Small intestine (tissue), 7 donors: ENCODE measurements at regions not wholly inside any gene's neighbourhood (a gene's known extent, or its start where the extent isn't known, plus 50 kb on each side); places are given as distances from the start of the nearest gene placed in this dataset.

ENCODE experiments used
- DNase-seq, 2 donors: peaks; one replicate each; pipeline versions ENCODE4 v3.0.0 to v3.0.0-alpha.2; 2013
- FAIRE-seq: peaks from 2 replicates; lab custom pipeline; 2012; peaks lifted over from hg19 to GRCh38; lab: Jason Lieb, UNC
- H3K27ac ChIP-seq, 3 donors: one replicate each; pipeline ENCODE4 v1.5.1; 2013; ENCODE audit warnings: low read length in 2 of 3, mild to moderate bottlenecking in 2 of 3, control low read depth in 1 of 3, inconsistent platforms in 1 of 3, low read depth in 1 of 3, moderate library complexity in 1 of 3
- H3K27me3 ChIP-seq, 3 donors: one replicate each; pipeline ENCODE4 v1.6.1; 2013; ENCODE audit warnings: low read length in 3 of 3, inconsistent platforms in 1 of 3; ENCODE audit not compliant: control insufficient read depth in 3 of 3, insufficient read depth in 3 of 3
- H3K36me3 ChIP-seq, 3 donors: one replicate each; pipeline ENCODE4 v1.6.1; 2013; ENCODE audit warnings: low read length in 3 of 3, inconsistent platforms in 1 of 3, low read depth in 1 of 3, mild to moderate bottlenecking in 1 of 3, moderate library complexity in 1 of 3; ENCODE audit not compliant: control insufficient read depth in 3 of 3, insufficient read depth in 2 of 3
- H3K4me1 ChIP-seq, 3 donors: one replicate each; pipeline ENCODE4 v1.6.1; 2013; ENCODE audit warnings: low read length in 2 of 3, inconsistent platforms in 1 of 3, low read depth in 1 of 3, mild to moderate bottlenecking in 1 of 3, moderate library complexity in 1 of 3; ENCODE audit not compliant: control insufficient read depth in 3 of 3, insufficient read depth in 2 of 3
- H3K4me3 ChIP-seq, 3 donors: one replicate each; pipeline ENCODE4 v1.5.1; 2013; ENCODE audit warnings: low read length in 3 of 3, control low read depth in 1 of 3, inconsistent platforms in 1 of 3, low read depth in 1 of 3, mild to moderate bottlenecking in 1 of 3, moderate library complexity in 1 of 3
- H3K9me3 ChIP-seq, 2 donors: one replicate each; pipeline ENCODE4 v1.6.1; 2013; ENCODE audit warnings: low read depth in 1 of 2, low read length in 1 of 2; ENCODE audit not compliant: control insufficient read depth in 2 of 2, insufficient read depth in 1 of 2
- WGBS, 3 donors: extraction: QIAGEN DNeasy Blood & Tissue Kit; methylation state at CpG; one replicate each; pipeline ENCODE4 v1.1.7; 2013; 5-methylcytosine and 5-hydroxymethylcytosine counted together
- donor health status: healthy with polysubstance abuse.
- donor health status: control.
- donor health status: control.
- donor health status: Bipolar disorder and iron deficiency.
- donor health status: healthy.

DNA sequence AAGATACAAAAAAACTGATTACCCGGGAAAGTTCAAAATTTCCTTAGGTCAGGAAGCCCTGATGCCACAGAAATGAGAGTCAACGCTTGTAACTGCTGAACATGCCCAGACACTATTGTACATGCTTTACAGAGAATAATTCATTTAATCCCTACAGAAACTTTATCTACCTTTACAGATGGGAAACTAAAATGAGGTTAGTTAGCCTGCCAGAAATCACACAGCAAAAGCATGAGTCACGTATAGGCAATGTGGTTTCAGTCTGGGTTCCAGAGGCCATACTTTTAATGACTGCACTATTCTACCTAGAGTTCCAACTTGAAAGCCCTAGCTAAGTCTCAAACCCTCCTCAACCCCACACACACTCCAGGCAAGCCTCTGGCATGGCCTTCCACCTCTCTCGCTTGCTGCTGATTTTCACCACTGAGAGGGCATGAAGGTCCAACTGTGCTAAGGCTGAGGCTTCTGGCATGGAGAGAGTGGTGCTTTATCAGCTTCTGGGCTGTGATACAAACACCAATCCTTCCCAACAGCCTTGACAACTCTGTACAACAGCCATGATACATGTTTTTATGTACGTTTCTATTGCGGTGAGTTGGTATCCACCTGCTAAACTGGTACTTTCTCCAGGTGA is 1011.2 kb upstream of the GHITM start:
- no peaks in the 10 kb centered on the region for H3K9me3 ChIP-seq
- no peak overlapping the region for H3K27ac ChIP-seq
- FAIRE-seq = no peak
- no peaks in the 10 kb centered on the region for H3K4me1 ChIP-seq
- no peak for DNase-seq
- H3K4me3 ChIP-seq = no peak overlapping the region
- H3K36me3 ChIP-seq = no peaks in the 10 kb centered on the region
- no peaks in the 10 kb centered on the region for H3K27me3 ChIP-seq
- WGBS, 3 donors = 88 to 91% (median 90%) methylated on average over 6 of the region's 6 CpGs

DNA sequence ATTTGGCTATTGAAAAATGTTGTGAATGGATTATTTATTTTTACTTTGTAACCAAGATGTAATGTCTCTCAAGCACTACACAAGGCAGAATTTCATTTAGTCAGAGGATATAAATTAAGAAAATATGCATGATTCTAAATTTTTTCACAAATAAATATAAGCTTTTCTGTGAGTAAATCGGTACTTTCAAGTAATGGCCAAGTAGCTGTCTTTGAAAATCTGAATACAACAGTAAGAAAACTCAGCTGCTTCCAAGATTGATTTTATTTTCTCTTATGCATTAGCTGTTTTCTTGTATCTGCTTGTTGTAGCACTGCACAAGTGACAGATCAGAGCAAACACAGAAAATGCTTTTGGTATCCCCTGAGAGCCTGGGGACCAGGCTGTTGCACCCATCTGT is 998.5 kb upstream of the GHITM start:
- Histone ChIP-seq H3K27ac (no peak overlapping the region), H3K36me3 (no peaks in the 10 kb centered on the region), H3K9me3 (no peaks in the 10 kb centered on the region), H3K4me3 (no peak overlapping the region), H3K27me3 (no peaks in the 10 kb centered on the region), H3K4me1 (no peaks in the 10 kb centered on the region)
- DNase-seq = no peak
- no peak for FAIRE-seq
- WGBS, 3 donors = 59 to 79% (median 76%) methylated on average over 1 of the region's 1 CpG

DNA sequence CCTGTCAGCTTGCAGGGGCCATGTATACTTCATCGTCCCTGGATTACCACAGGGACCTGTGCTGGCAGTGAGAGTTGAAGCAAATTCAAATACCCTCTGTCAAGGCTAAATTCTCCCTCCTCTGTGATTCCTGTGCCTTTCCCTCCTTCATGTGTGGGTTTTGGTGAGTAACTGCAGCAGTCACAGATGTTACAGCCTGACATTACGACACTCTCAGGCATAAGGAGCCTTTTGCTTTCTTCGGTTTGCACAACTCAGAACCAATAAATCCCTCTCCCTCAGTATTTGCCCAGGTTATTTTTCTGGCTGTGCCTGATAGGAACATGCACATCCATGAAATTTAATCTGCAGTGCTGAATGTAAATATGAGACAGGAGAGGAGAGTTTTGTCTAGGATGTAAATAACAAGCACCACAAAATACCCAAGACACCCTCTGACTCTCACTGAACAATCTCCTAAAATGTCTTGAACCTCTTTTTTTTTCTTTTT is 997.2 kb upstream of the GHITM start:
- no peak overlapping the region for H3K27ac ChIP-seq
- no peaks in the 10 kb centered on the region for H3K9me3 ChIP-seq
- 69 to 80% (median 72%) methylated on average over 3 of the region's 3 CpGs for WGBS, 3 donors
- H3K4me1 ChIP-seq = no peaks in the 10 kb centered on the region
- DNase-seq = no peak
- H3K36me3 ChIP-seq = no peaks in the 10 kb centered on the region
- H3K27me3 ChIP-seq = no peaks in the 10 kb centered on the region
- FAIRE-seq = no peak
- H3K4me3 ChIP-seq = no peak overlapping the region

DNA sequence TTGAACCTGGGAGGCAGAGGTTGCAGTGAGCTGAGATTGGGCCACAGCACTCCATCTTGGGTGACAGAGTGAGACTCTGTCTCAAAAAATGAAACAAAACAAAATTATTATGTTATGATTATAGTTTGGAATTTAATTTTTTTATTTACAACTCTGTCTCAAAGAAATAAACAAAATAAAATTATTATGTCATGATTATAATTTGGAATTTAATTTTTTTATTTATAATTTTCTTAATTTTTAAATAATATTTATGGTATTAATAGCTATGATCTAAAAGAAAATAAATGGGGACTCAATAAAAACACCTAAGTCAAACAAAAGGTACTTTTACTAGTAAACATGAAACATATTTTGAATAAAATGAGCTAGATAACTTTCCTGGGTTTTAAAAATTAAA is 994.8 kb upstream of the GHITM start:
- Histone ChIP-seq H3K4me1 (no peaks in the 10 kb centered on the region), H3K9me3 (no peaks in the 10 kb centered on the region), H3K27me3 (no peaks in the 10 kb centered on the region), H3K4me3 (no peak overlapping the region), H3K36me3 (no peaks in the 10 kb centered on the region), H3K27ac (no peak overlapping the region)
- FAIRE-seq (no peak), DNase-seq (no peak)

GRCh38 chr10:83153714-83154113 is 985.6 kb upstream of the GHITM start:
- Histone ChIP-seq H3K4me1 (no peaks in the 10 kb centered on the region), H3K27me3 (no peaks in the 10 kb centered on the region), H3K4me3 (no peak overlapping the region), H3K9me3 (no peaks in the 10 kb centered on the region), H3K27ac (no peak overlapping the region), H3K36me3 (no peaks in the 10 kb centered on the region)
- FAIRE-seq (no peak), DNase-seq (no peak)
- 43 to 75% (median 50%) methylated on average over 10 of the region's 10 CpGs for WGBS, 3 donors

DNA sequence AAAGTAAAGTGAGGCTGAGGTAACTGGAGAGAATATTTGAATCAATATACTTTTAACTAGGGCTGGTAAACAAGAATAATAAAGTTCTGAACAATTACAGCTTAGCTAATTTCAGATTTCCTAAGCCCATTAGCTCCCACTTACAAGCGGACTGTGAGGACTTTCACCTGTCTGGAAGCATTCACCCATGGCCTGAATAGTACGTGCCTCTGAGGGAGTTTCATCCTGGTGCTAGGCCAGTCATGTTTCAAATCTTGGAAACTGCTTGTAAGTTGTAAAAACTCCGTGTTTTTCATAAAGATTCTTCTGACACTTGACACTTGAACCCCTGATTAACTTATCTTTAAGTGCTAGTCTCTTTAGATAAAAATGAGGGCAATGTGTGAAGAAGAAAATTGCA is 975.2 kb upstream of the GHITM start:
- no peak for FAIRE-seq
- WGBS, 3 donors = 43 to 50% (median 44%) methylated on average over 3 of the region's 3 CpGs
- no peak overlapping the region for H3K4me3 ChIP-seq
- no peaks in the 10 kb centered on the region for H3K27me3 ChIP-seq
- DNase-seq = no peak
- H3K36me3 ChIP-seq = no peaks in the 10 kb centered on the region
- H3K27ac ChIP-seq = no peak overlapping the region
- no peaks in the 10 kb centered on the region for H3K9me3 ChIP-seq
- H3K4me1 ChIP-seq = no peaks in the 10 kb centered on the region

DNA sequence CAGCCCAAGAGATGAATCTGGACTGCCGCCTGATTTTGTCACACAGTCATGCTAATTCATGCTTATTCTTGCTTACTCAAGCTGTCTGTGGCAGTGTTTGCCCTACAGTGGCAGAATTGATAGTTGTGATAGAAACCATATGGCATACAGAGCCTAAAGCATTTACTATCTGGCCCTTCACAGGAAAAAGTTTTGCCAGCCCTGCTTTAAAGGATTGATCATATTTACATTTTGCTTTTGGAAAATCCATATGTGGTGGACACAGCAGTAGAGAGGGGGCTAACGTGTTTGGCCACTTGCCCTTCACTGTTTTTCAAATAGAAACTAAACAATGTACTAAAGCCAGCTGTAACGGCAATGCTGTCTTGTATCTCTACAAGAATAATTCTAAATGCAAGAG is 974.0 kb upstream of the GHITM start:
- H3K4me1 ChIP-seq = no peaks in the 10 kb centered on the region
- no peak overlapping the region for H3K4me3 ChIP-seq
- no peak for FAIRE-seq
- no peaks in the 10 kb centered on the region for H3K27me3 ChIP-seq
- H3K9me3 ChIP-seq = no peaks in the 10 kb centered on the region
- no peaks in the 10 kb centered on the region for H3K36me3 ChIP-seq
- WGBS, 3 donors = 35 to 37% (median 35%) methylated on average over 3 of the region's 3 CpGs
- peak in 1 of 2 donors; percentile 1 for DNase-seq
- no peak overlapping the region for H3K27ac ChIP-seq

- no peak for DNase-seq
- Histone ChIP-seq H3K27ac (no peak overlapping the region), H3K4me1 (no peaks in the 10 kb centered on the region), H3K27me3 (no peaks in the 10 kb centered on the region), H3K4me3 (no peak overlapping the region), H3K9me3 (no peaks in the 10 kb centered on the region), H3K36me3 (no peaks in the 10 kb centered on the region)
- WGBS, 3 donors = 9 to 37% (median 18%) methylated on average over 5 of the region's 5 CpGs
- no peak for FAIRE-seq
Measured at GRCh38 chr10:83166344-83166743, 973.0 kb upstream of the GHITM start.

- Histone ChIP-seq H3K27ac (no peak overlapping the region), H3K36me3 (no peaks in the 10 kb centered on the region), H3K27me3 (no peaks in the 10 kb centered on the region), H3K4me3 (no peak overlapping the region), H3K4me1 (no peaks in the 10 kb centered on the region), H3K9me3 (no peaks in the 10 kb centered on the region)
- WGBS, 3 donors = 44 to 70% (median 46%) methylated on average over 4 of the region's 4 CpGs
- DNase-seq (no peak), FAIRE-seq (no peak)
Measured at GRCh38 chr10:83167081-83167480, 972.2 kb upstream of the GHITM start.
